Astrocyte of the spinal cord (primary cell): ENCODE measurements at regions not wholly inside any gene's neighbourhood (a gene's known extent, or its start where the extent isn't known, plus 50 kb on each side); places are given as distances from the start of the nearest gene placed in this dataset.

ENCODE experiments used
- DNase-seq: peaks from one replicate; pipeline ENCODE4 v3.0.0; 2011; ENCODE audit warnings: low read depth, low spot score
- H3K4me3 ChIP-seq: 2 replicates; pipeline ENCODE4 v1.5.1; 2011; ENCODE audit warnings: low read depth, mild to moderate bottlenecking, low read length, moderate library complexity
- CTCF ChIP-seq: IDR thresholded peaks from 2 replicates; pipeline ENCODE4 v1.5.1; 2012; ENCODE audit warnings: low read depth, mild to moderate bottlenecking, low read length, inconsistent platforms
- in situ Hi-C: cut with HindIII; loops from 2 replicates; pipeline ENCODE4 v1.10.0; 2017; ENCODE audit warnings: low sequenced_read_pairs

GRCh38 chr5:35316611-35317274 lies 86.5 kb upstream of the PRLR start:
- no peak for DNase-seq
- in situ Hi-C loops: no loop called here
- no peak overlapping the region for H3K4me3 ChIP-seq
- no peak for TF ChIP-seq CTCF

DNA sequence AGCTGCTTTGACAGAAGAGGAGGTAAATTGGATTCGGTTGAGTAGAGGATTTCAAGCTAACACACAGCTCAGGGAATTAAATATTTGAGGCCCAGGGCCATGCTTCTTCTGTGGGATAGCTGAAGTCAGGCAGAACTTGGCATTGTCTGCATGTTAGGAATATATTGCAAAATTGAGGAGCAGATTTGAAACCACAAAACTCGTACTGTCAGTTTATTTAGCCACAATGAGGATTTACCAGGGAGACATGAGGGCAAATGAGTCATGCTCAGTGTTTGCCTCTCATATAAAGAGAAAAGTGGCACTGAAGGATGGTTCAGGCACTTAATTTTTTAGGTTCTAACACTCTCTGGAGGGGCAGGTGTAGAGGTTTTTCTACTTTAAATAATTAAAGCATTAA lies 83.0 kb upstream of the PRLR start:
- DNase-seq: peak; percentile 35
- H3K4me3 ChIP-seq: no peak overlapping the region
- no peak for TF ChIP-seq CTCF
- in situ Hi-C loops: no loop called here

GRCh38 chr5:35312267-35312666 lies 82.0 kb upstream of the PRLR start:
- DNase-seq: no peak
- in situ Hi-C loops: no loop called here

DNA sequence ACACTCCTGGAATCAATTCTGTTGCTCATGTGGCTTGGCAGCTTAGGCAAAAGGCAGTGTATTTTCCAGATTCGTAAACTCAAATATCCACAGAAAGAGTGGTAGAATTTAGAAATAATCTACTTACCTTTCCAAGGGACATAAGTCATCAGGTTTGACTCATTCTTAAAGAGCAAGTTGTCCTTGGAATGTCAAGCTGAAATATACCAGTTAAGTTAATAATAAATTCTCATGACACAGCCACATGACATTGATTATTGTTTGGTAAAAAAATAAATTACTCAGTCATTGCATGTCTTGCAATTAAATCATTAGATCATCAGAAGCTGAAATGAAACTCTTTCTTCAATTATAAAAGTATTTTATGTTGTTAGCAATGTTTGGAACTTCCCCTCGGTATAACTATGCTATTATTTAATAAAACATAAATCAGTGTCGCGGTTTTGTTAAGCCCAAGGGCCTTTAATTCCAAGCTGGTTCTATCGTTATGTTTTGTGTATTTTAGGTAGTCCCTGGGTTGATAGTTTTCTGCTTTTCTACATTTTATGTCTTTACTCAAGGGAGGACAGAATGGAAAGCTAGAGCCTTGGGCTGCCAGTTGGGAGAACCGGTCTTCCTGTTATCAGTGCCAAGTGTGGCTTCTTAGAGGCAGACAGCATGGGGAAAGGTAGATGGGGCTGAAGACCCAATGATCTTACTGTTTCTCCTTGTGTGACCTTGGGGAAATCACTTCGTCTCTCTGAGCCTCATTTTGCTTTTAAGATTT lies 79.3 kb upstream of the PRLR start:
- no peak for DNase-seq
- H3K4me3 ChIP-seq: no peak overlapping the region
- TF ChIP-seq CTCF: no peak
- in situ Hi-C loops: no loop called here

More at GRCh38 chr5:35312267-35312666, 82.0 kb upstream of the PRLR start:
- no peak overlapping the region for H3K4me3 ChIP-seq
- no peak for TF ChIP-seq CTCF

GRCh38 chr5:35308421-35308820 lies 78.1 kb upstream of the PRLR start:
- no peak overlapping the region for H3K4me3 ChIP-seq
- in situ Hi-C loops: no loop called here
- TF ChIP-seq CTCF: no peak
- DNase-seq: no peak

GRCh38 chr5:35306716-35307365 lies 76.6 kb upstream of the PRLR start:
- TF ChIP-seq CTCF: no peak
- no peak for DNase-seq
- in situ Hi-C loops: no loop called here
- H3K4me3 ChIP-seq: no peak overlapping the region
